Panc1 (cell line): ENCODE measurements at regions not wholly inside any gene's neighbourhood (a gene's known extent, or its start where the extent isn't known, plus 50 kb on each side); places are given as distances from the start of the nearest gene placed in this dataset.

Experiments used
- CTCF ChIP-seq: fragments of 450-650 bp; IDR thresholded peaks from 2 replicates; pipeline ENCODE4 v1.5.1; 2017; ENCODE audit warnings: mild to moderate bottlenecking
- TF ChIP-seq, protein P1 (sequence below), 2 experiments: IDR thresholded peaks; 2 replicates each; pipeline ENCODE4 v1.6.1; 2011 to 2012; ENCODE audit warnings: low read depth in 2 of 2, control low read depth in 1 of 2, low read length in 1 of 2, mild to moderate bottlenecking in 1 of 2, moderate library complexity in 1 of 2; ENCODE audit not compliant: insufficient read depth in 1 of 2

DNA sequence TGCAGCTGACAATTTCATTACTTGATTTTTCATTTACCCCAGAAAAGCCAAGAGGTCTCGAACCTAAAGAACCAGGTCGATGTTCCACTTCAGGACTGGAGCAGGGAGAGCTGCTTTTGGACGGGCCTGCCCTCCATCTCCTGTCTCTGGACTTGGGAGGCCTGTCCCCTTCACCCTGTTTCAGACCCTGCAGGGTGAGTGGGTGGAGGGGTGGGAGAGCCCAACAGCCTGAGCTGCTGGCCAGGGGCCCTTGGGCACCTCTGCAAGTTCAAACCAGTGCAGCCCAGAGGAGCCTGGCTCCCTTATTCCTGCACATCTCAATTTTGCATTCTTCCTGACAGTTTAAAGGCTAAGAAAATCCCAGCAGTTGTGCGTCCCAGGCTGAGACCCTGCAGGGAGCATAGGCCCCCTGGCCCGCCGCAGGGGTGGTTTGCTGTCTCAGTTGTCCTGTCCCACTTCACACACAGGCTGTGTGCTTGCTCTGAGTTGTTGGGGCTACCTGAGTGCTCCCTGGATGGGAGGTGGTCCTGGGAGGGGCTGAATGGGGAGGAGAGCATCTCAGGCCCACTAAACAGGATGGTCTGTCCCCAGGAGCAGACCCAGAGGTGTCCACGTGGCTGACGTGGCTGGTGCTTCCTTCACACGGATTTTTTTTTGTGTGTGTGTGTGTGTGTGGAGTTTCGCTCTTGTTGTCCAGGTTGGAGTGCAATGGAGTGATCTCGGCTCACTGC is 443.7 kb downstream of the PTPRU start:
- no peak for TF ChIP-seq CTCF
- TF ChIP-seq, protein P1, sequence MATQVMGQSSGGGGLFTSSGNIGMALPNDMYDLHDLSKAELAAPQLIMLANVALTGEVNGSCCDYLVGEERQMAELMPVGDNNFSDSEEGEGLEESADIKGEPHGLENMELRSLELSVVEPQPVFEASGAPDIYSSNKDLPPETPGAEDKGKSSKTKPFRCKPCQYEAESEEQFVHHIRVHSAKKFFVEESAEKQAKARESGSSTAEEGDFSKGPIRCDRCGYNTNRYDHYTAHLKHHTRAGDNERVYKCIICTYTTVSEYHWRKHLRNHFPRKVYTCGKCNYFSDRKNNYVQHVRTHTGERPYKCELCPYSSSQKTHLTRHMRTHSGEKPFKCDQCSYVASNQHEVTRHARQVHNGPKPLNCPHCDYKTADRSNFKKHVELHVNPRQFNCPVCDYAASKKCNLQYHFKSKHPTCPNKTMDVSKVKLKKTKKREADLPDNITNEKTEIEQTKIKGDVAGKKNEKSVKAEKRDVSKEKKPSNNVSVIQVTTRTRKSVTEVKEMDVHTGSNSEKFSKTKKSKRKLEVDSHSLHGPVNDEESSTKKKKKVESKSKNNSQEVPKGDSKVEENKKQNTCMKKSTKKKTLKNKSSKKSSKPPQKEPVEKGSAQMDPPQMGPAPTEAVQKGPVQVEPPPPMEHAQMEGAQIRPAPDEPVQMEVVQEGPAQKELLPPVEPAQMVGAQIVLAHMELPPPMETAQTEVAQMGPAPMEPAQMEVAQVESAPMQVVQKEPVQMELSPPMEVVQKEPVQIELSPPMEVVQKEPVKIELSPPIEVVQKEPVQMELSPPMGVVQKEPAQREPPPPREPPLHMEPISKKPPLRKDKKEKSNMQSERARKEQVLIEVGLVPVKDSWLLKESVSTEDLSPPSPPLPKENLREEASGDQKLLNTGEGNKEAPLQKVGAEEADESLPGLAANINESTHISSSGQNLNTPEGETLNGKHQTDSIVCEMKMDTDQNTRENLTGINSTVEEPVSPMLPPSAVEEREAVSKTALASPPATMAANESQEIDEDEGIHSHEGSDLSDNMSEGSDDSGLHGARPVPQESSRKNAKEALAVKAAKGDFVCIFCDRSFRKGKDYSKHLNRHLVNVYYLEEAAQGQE (IDR thresholded peaks at IDR 0.05; ENCODE audit: insufficient read depth in 1 of 2, low read depth in 2 of 2, low read length in 1 of 2) = no peak
